OCI-LY7 (cell line): ENCODE measurements at regions not wholly inside any gene's neighbourhood (a gene's known extent, or its start where the extent isn't known, plus 50 kb on each side); places are given as distances from the start of the nearest gene placed in this dataset.

ENCODE experiments used
- BruUV-seq: library from RNA; stranded (reverse); fragments of 400-500 nt; replicated peaks from 2 replicates; lab custom pipeline; 2021; lab: Mats Ljungman, UMichigan
- CTCF ChIA-PET: fragments of 300-600 bp; sonication (Branson Sonifier 250); formaldehyde crosslinking; loops from one replicate; lab custom pipeline; 2022; ENCODE audit warnings: antibody characterized with exemption; ENCODE audit not compliant: unreplicated experiment; lab: Charles Lee
- POLR2A ChIA-PET: fragments of 300-600 bp; sonication (Branson Sonifier 250); formaldehyde crosslinking; loops from one replicate; lab custom pipeline; 2022; ENCODE audit warnings: antibody characterized with exemption; lab: Charles Lee
- DNase-seq: peaks from one replicate; pipeline ENCODE4 v3.0.0-alpha.2; 2015; ENCODE audit warnings: low spot score
- H2AFZ ChIP-seq: fragments of 200-600 bp; sonication (generic), shearing (Covaris generic); 2 replicates; pipeline ENCODE4 v1.6.1; 2014; ENCODE audit warnings: mild to moderate bottlenecking, antibody characterized with exemption, low read length, moderate library complexity
- H3K27ac ChIP-seq: fragments of 200-600 bp; sonication (generic); 2 replicates; pipeline ENCODE4 v1.5.1; 2014; ENCODE audit warnings: mixed run types, low read depth, mild to moderate bottlenecking, moderate library complexity, low read length, inconsistent platforms; ENCODE audit not compliant: poor library complexity, severe bottlenecking
- H3K36me3 ChIP-seq: fragments of 200-600 bp; sonication (generic); 2 replicates; pipeline ENCODE4 v1.6.1; 2014; ENCODE audit warnings: mild to moderate bottlenecking, antibody characterized with exemption, low read length, moderate library complexity, mixed read lengths; ENCODE audit not compliant: insufficient read depth
- H3K4me1 ChIP-seq: fragments of 200-600 bp; sonication (generic); 2 replicates; pipeline ENCODE4 v1.5.1; 2014; ENCODE audit warnings: mild to moderate bottlenecking, low read length; ENCODE audit not compliant: insufficient read depth, poor library complexity, severe bottlenecking
- H3K4me2 ChIP-seq: fragments of 200-600 bp; sonication (generic); 2 replicates; pipeline ENCODE4 v1.6.1; 2014; ENCODE audit warnings: mild to moderate bottlenecking, low read length
- H3K4me3 ChIP-seq: fragments of 200-600 bp; sonication (generic); 2 replicates; pipeline ENCODE4 v1.5.1; 2014; ENCODE audit warnings: mild to moderate bottlenecking, low read depth, low read length; ENCODE audit not compliant: poor library complexity, severe bottlenecking
- H3K79me2 ChIP-seq: fragments of 200-600 bp; sonication (generic); 2 replicates; pipeline ENCODE4 v1.6.1; 2016; ENCODE audit warnings: low read depth, mild to moderate bottlenecking, low read length, moderate library complexity, mixed read lengths; ENCODE audit not compliant: insufficient read depth
- H3K9me2 ChIP-seq: fragments of 200-600 bp; sonication (generic); 2 replicates; pipeline ENCODE4 v1.6.1; 2016; ENCODE audit warnings: mild to moderate bottlenecking, low read length, mixed read lengths; ENCODE audit not compliant: insufficient read depth
- H3K9me3 ChIP-seq: fragments of 200-600 bp; sonication (generic); 2 replicates; pipeline ENCODE4 v1.6.1; 2014; ENCODE audit warnings: mild to moderate bottlenecking, mixed run types, low read length, mixed read lengths
- H4K20me1 ChIP-seq: fragments of 200-600 bp; sonication (generic); 2 replicates; pipeline ENCODE4 v1.6.1; 2014; ENCODE audit warnings: mild to moderate bottlenecking, antibody characterized with exemption, low read length, moderate library complexity, mixed read lengths; ENCODE audit not compliant: insufficient read depth
- EZH2phosphoT487 ChIP-seq: fragments of 200-600 bp; sonication (generic); IDR thresholded peaks from 2 replicates; pipeline ENCODE4 v1.6.1; 2018; ENCODE audit warnings: low read depth, borderline replicate concordance, mild to moderate bottlenecking, mixed run types, antibody characterized with exemption, low read length, moderate library complexity, mixed read lengths
- intact Hi-C: fragments of 100-400 bp; cut with micrococcal nuclease; formaldehyde crosslinking; loops from one replicate; pipeline ENCODE4 v1.10.0; 2022; ENCODE audit not compliant: unreplicated experiment
- TF ChIP-seq, protein P1 (sequence below): fragments of 200-600 bp; sonication (generic); conservative IDR thresholded peaks from 2 replicates; pipeline ENCODE4 v1.5.1; 2014; ENCODE audit warnings: mild to moderate bottlenecking, antibody characterized with exemption, low read length, moderate library complexity, mixed read lengths

DNA sequence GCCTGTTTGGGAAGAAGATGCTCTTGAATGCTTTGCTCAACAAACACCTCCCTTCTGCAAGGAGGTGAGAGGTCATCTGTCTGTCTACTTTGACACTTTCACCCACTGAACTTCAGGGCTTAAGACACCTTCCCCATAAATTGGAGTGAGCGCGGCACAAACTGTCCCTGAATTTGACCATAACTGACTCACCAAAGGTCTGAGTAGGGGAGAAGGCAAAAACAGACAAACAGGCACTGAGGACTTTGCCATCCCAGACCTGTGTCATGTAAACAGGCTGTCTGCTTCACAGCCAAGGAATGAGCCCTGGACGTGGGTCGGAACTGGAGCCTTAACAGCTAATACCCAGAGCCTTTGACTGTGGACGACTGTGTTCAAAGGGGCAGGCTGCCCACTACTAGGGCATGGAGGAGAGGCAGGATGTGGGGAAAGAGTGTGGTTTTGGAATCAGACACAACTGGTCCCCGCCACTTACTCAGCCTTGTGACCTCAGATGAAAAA, 320.9 kb upstream of the KLF4 start:
- Histone ChIP-seq H3K9me3 (no peaks in the 10 kb centered on the region), H3K36me3 (no peaks in the 10 kb centered on the region), H3K4me3 (no peak overlapping the region), H3K4me2 (no peak overlapping the region), H4K20me1 (no peaks in the 10 kb centered on the region), H3K4me1 (no peaks in the 10 kb centered on the region), H3K9me2 (no peaks in the 10 kb centered on the region), H2AFZ (no peak overlapping the region), H3K27ac (no peak overlapping the region), H3K79me2 (no peaks in the 10 kb centered on the region)
- POLR2A ChIA-PET, result no interaction called here
- no peak for DNase-seq
- CTCF ChIA-PET, result no interaction called here
- TF ChIP-seq, protein P1, sequence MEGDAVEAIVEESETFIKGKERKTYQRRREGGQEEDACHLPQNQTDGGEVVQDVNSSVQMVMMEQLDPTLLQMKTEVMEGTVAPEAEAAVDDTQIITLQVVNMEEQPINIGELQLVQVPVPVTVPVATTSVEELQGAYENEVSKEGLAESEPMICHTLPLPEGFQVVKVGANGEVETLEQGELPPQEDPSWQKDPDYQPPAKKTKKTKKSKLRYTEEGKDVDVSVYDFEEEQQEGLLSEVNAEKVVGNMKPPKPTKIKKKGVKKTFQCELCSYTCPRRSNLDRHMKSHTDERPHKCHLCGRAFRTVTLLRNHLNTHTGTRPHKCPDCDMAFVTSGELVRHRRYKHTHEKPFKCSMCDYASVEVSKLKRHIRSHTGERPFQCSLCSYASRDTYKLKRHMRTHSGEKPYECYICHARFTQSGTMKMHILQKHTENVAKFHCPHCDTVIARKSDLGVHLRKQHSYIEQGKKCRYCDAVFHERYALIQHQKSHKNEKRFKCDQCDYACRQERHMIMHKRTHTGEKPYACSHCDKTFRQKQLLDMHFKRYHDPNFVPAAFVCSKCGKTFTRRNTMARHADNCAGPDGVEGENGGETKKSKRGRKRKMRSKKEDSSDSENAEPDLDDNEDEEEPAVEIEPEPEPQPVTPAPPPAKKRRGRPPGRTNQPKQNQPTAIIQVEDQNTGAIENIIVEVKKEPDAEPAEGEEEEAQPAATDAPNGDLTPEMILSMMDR, result no peak
- no peak for TF ChIP-seq EZH2phosphoT487
- intact Hi-C loops, result no loop called here
- BruUV-seq, result no TSS peak

DNA sequence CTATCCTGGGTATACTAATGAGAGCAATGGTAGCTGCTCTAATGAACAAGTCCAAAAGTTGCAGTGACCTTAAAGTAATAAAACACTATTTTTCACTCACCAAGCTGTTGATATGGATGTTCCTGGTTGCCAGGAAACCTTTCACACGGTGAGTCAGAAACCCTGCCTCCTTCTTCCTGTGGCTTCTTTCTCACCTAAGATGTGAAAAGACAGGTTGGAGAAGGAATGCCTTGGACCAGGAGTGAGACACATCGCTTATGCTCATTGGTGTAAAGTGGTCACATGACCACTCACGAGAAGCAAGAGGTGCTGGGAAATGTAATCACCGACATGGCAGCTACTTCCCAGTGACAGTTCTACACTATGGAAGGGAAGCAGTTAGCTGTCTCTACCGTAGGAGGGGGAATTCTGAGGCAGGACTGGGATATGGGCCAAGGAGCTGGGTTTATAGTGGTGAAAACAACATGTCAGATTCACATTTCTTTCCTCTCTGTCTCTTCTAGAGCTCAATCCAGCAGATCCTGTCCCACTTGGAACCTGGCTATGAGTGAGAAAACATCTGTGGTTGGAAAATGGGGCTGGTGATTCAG, 320.4 kb upstream of the KLF4 start:
- Histone ChIP-seq H3K27ac (no peak overlapping the region), H3K79me2 (no peaks in the 10 kb centered on the region), H3K4me2 (no peak overlapping the region), H3K36me3 (no peaks in the 10 kb centered on the region), H3K4me3 (no peak overlapping the region), H3K9me2 (no peaks in the 10 kb centered on the region), H3K4me1 (no peaks in the 10 kb centered on the region), H2AFZ (no peak overlapping the region), H4K20me1 (no peaks in the 10 kb centered on the region), H3K9me3 (no peaks in the 10 kb centered on the region)
- DNase-seq, result no peak
- intact Hi-C loops, result no loop called here
- POLR2A ChIA-PET, result interaction anchor here (0.8 kb wide), 1 partner anchor 27 kb away, joined by 3 read pairs; no protein-coding TSS in a partner anchor
- TF ChIP-seq EZH2phosphoT487, result no peak
- TF ChIP-seq, protein P1, result no peak
- no TSS peak for BruUV-seq
- CTCF ChIA-PET, result no interaction called here

DNA sequence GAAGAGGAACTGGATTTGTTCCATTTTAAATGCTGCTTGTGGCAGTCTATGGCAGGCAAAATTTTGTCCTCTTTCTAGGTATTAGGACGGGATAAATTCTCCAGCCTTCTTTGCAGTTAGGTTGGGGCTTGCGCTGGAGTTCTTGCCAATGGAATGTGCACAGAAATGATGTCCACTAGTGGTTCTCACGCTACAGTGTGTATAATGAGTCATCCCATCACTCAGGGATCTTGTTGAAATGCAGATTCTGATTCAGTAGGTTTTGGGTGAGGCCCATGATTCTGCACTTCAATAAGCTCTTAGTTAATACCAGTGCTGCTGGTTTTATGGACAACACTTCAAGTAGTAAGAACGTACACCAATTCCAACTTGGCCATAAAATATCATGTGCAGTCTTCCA, 317.6 kb upstream of the KLF4 start:
- CTCF ChIA-PET, result no interaction called here
- no peaks in the 10 kb centered on the region for H3K9me2 ChIP-seq
- H3K4me2 ChIP-seq, result no peak overlapping the region
- TF ChIP-seq, protein P1, result no peak
- no peak for TF ChIP-seq EZH2phosphoT487
- intact Hi-C loops, result no loop called here
- H3K27ac ChIP-seq, result no peak overlapping the region
- H2AFZ ChIP-seq, result no peak overlapping the region
- POLR2A ChIA-PET, result interaction anchor here (0.7 kb wide), 1 partner anchor 209 kb away, joined by 3 read pairs; no protein-coding TSS in a partner anchor
- H3K79me2 ChIP-seq, result no peaks in the 10 kb centered on the region
- DNase-seq, result no peak
- H3K4me3 ChIP-seq, result no peak overlapping the region
- no peaks in the 10 kb centered on the region for H4K20me1 ChIP-seq
- no peaks in the 10 kb centered on the region for H3K4me1 ChIP-seq
- BruUV-seq, result no TSS peak
- no peaks in the 10 kb centered on the region for H3K9me3 ChIP-seq
- no peaks in the 10 kb centered on the region for H3K36me3 ChIP-seq
